HCT116 (cell line): ENCODE measurements at regions not wholly inside any gene's neighbourhood (a gene's known extent, or its start where the extent isn't known, plus 50 kb on each side); places are given as distances from the start of the nearest gene placed in this dataset.

ENCODE experiments used
- ATAC-seq: fragments of 200-7000 bp; cut with Tn5 transposase; 2 replicates; pipeline ENCODE4 v1.9.1; 2020; ENCODE audit warnings: mild to moderate bottlenecking, moderate library complexity
- BruUV-seq: library from RNA; stranded (reverse); fragments of 400-500 nt; replicated peaks from 2 replicates; lab custom pipeline; 2021; lab: Mats Ljungman, UMichigan
- CTCF ChIA-PET: fragments of 300-600 bp; sonication (Branson Sonifier 250); formaldehyde crosslinking; loops from one replicate; lab custom pipeline; 2021; ENCODE audit warnings: antibody characterized with exemption; lab: Charles Lee
- POLR2A ChIA-PET: fragments of 300-600, 350-600 bp; sonication (Branson Sonifier 250); formaldehyde crosslinking; loops from one replicate; lab custom pipeline; 2021; ENCODE audit warnings: antibody characterized with exemption; lab: Charles Lee
- RAD21 ChIA-PET, 2 experiments: fragments of 300-600 bp; sonication (Branson Sonifier 250); formaldehyde crosslinking; loops; one replicate each; lab custom pipeline; 2023; ENCODE audit warnings: low total read pairs in 2 of 2; ENCODE audit not compliant: uncharacterized antibody in 2 of 2, unreplicated experiment in 2 of 2, low non-redundant PET in 1 of 2; lab: Charles Lee
- DNase-seq: peaks from one replicate; pipeline ENCODE4 v3.0.0-alpha.2; 2010; ENCODE audit warnings: low read depth, low spot score
- H2AFZ ChIP-seq: fragments of 200-600 bp; shearing (Covaris generic), sonication (generic); 2 replicates; pipeline ENCODE4 v1.6.1; 2017; ENCODE audit warnings: low read depth, mixed run types, mixed read lengths, antibody characterized with exemption, low read length; ENCODE audit not compliant: poor library complexity, severe bottlenecking
- H3K27ac ChIP-seq: 2 replicates; pipeline ENCODE4 v1.5.1; 2012; ENCODE audit warnings: low read depth, low read length
- H3K27me3 ChIP-seq: fragments of 200-600 bp; sonication (generic); 2 replicates; pipeline ENCODE4 v1.6.1; 2016; ENCODE audit warnings: mixed run types, low read length, mixed read lengths; ENCODE audit not compliant: insufficient read depth
- H3K36me3 ChIP-seq, 2 experiments: fragments of 200-500 bp in 1 of 2; fragments of 200-600 bp in 1 of 2; sonication (Bioruptor generic) in 1 of 2; sonication (generic) in 1 of 2; 2 replicates each; pipeline versions ENCODE4 v1.5.1 to v1.6.1; 2014 to 2016; ENCODE audit warnings: low read length in 2 of 2, inconsistent platforms in 1 of 2, mixed read lengths in 1 of 2, mixed run types in 1 of 2; ENCODE audit not compliant: insufficient read depth in 2 of 2, control insufficient read depth in 1 of 2
- H3K4me1 ChIP-seq, 2 experiments: fragments of 200-600 bp in 1 of 2; sonication (generic) in 1 of 2; 2 replicates each; pipeline versions ENCODE4 v1.5.1 to v1.6.1; 2012 to 2017; ENCODE audit warnings: low read length in 2 of 2, inconsistent platforms in 1 of 2, mild to moderate bottlenecking in 1 of 2, mixed read lengths in 1 of 2, mixed run types in 1 of 2, moderate library complexity in 1 of 2; ENCODE audit not compliant: insufficient read depth in 2 of 2, control insufficient read depth in 1 of 2
- H3K4me2 ChIP-seq: fragments of 200-600 bp; sonication (generic); 2 replicates; pipeline ENCODE4 v1.6.1; 2017; ENCODE audit warnings: mixed run types, low read length, mixed read lengths
- H3K4me3 ChIP-seq, 2 experiments: fragments of 200-600 bp in 1 of 2; sonication (generic) in 1 of 2; replicated peaks in 1 of 2; 2 replicates each; pipeline ENCODE4 v1.5.1; 2011 to 2016; ENCODE audit warnings: low read length in 2 of 2, control low read depth in 1 of 2, low read depth in 1 of 2, mild to moderate bottlenecking in 1 of 2, mixed read lengths in 1 of 2, mixed run types in 1 of 2
- H3K79me2 ChIP-seq: fragments of 200-600 bp; sonication (generic); 2 replicates; pipeline ENCODE4 v1.6.1; 2017; ENCODE audit warnings: mild to moderate bottlenecking, mixed run types, low read length, moderate library complexity, mixed read lengths; ENCODE audit not compliant: insufficient read depth
- H3K9ac ChIP-seq: fragments of 200-600 bp; sonication (generic); 2 replicates; pipeline ENCODE4 v1.6.1; 2016; ENCODE audit warnings: low read length, mixed read lengths
- H3K9me2 ChIP-seq: fragments of 200-600 bp; sonication (generic), shearing (Covaris generic); 2 replicates; pipeline ENCODE4 v1.6.1; 2017; ENCODE audit warnings: mixed run types, mild to moderate bottlenecking, moderate library complexity; ENCODE audit not compliant: insufficient read depth
- H3K9me3 ChIP-seq, 2 experiments: fragments of 200-500 bp in 1 of 2; fragments of 200-600 bp in 1 of 2; sonication (Bioruptor generic) in 1 of 2; sonication (generic) in 1 of 2; 2 replicates each; pipeline ENCODE4 v1.6.1; 2014 to 2017; ENCODE audit warnings: low read length in 2 of 2, mixed read lengths in 2 of 2, inconsistent platforms in 1 of 2, low read depth in 1 of 2, mild to moderate bottlenecking in 1 of 2, mixed run types in 1 of 2, moderate library complexity in 1 of 2; ENCODE audit not compliant: control insufficient read depth in 1 of 2, insufficient read depth in 1 of 2
- H4K20me1 ChIP-seq: fragments of 200-600 bp; sonication (generic), shearing (Covaris generic); 2 replicates; pipeline ENCODE4 v1.6.1; 2017; ENCODE audit warnings: mixed run types, mild to moderate bottlenecking, moderate library complexity; ENCODE audit not compliant: insufficient read depth
- CBX3 ChIP-seq: IDR thresholded peaks from 2 replicates; pipeline ENCODE4 v1.6.1; 2012; ENCODE audit warnings: low read depth
- CTCF ChIP-seq, 3 experiments: fragments of 200-600 bp in 1 of 3; sonication (generic) in 1 of 3; IDR thresholded peaks in 2 of 3; conservative IDR thresholded peaks in 1 of 3; 2 replicates each; pipeline ENCODE4 v1.5.1; 2012 to 2017; ENCODE audit warnings: low read depth in 2 of 3, low read length in 2 of 3, antibody characterized with exemption in 1 of 3, borderline replicate concordance in 1 of 3, control low read depth in 1 of 3, mild to moderate bottlenecking in 1 of 3, mixed read lengths in 1 of 3, mixed run types in 1 of 3, moderate library complexity in 1 of 3; ENCODE audit not compliant: insufficient read depth in 1 of 3
- EGR1 ChIP-seq: IDR thresholded peaks from 2 replicates; pipeline ENCODE4 v1.6.1; 2012; ENCODE audit warnings: low read depth
- ELF1 ChIP-seq: IDR thresholded peaks from 2 replicates; pipeline ENCODE4 v1.6.1; 2012; ENCODE audit warnings: low read depth, borderline replicate concordance
- EZH2 ChIP-seq: fragments of 200-600 bp; sonication (generic); IDR thresholded peaks from 2 replicates; pipeline ENCODE4 v1.6.1; 2017; ENCODE audit warnings: antibody characterized with exemption, mixed run types
- EZH2phosphoT487 ChIP-seq: fragments of 200-600 bp; IDR thresholded peaks from 2 replicates; pipeline ENCODE4 v1.6.1; 2018; ENCODE audit warnings: antibody characterized with exemption, borderline replicate concordance
- FOSL1 ChIP-seq: IDR thresholded peaks from 2 replicates; pipeline ENCODE4 v1.6.1; 2012; ENCODE audit warnings: low read depth
- JUND ChIP-seq: IDR thresholded peaks from 2 replicates; pipeline ENCODE4 v1.6.1; 2012
- MAX ChIP-seq: IDR thresholded peaks from 2 replicates; pipeline ENCODE4 v1.6.1; 2012
- POLR2A ChIP-seq: IDR thresholded peaks from 2 replicates; pipeline ENCODE4 v1.7.0; 2011; ENCODE audit warnings: borderline replicate concordance; ENCODE audit not compliant: insufficient read depth, insufficient read length; ENCODE audit errors: extremely low read depth
- POLR2AphosphoS5 ChIP-seq: IDR thresholded peaks from 2 replicates; pipeline ENCODE4 v1.6.1; 2011; ENCODE audit warnings: mild to moderate bottlenecking, low read depth, low read length, moderate library complexity
- RAD21 ChIP-seq: IDR thresholded peaks from 2 replicates; pipeline ENCODE4 v1.6.1; 2012; ENCODE audit warnings: low read depth, mild to moderate bottlenecking
- SIN3A ChIP-seq: IDR thresholded peaks from 2 replicates; pipeline ENCODE4 v1.6.1; 2012; ENCODE audit warnings: low read depth
- SP1 ChIP-seq: IDR thresholded peaks from 2 replicates; pipeline ENCODE4 v1.6.1; 2012; ENCODE audit warnings: low read depth
- SRF ChIP-seq: IDR thresholded peaks from 2 replicates; pipeline ENCODE4 v1.6.1; 2012; ENCODE audit warnings: low read depth
- TCF7L2 ChIP-seq: IDR thresholded peaks from 2 replicates; pipeline ENCODE4 v1.7.0; 2011; ENCODE audit warnings: borderline replicate concordance, inconsistent platforms; ENCODE audit not compliant: insufficient read depth, insufficient read length; ENCODE audit errors: extremely low read depth
- YY1 ChIP-seq: IDR thresholded peaks from 2 replicates; pipeline ENCODE4 v1.6.1; 2011; ENCODE audit warnings: low read length, low read depth, moderate library complexity, mild to moderate bottlenecking; ENCODE audit not compliant: insufficient replicate concordance; ENCODE audit errors: extremely low read depth
- intact Hi-C: fragments of 100-400 bp; cut with micrococcal nuclease; formaldehyde crosslinking; loops from 2 replicates; pipeline ENCODE4 v1.10.0; 2022
- TF ChIP-seq, protein P1 (sequence below): IDR thresholded peaks from 2 replicates; pipeline ENCODE4 v1.6.1; 2012; ENCODE audit warnings: low read depth
- TF ChIP-seq, protein P2 (sequence below): IDR thresholded peaks from 2 replicates; pipeline ENCODE4 v1.6.1; 2012

DNA sequence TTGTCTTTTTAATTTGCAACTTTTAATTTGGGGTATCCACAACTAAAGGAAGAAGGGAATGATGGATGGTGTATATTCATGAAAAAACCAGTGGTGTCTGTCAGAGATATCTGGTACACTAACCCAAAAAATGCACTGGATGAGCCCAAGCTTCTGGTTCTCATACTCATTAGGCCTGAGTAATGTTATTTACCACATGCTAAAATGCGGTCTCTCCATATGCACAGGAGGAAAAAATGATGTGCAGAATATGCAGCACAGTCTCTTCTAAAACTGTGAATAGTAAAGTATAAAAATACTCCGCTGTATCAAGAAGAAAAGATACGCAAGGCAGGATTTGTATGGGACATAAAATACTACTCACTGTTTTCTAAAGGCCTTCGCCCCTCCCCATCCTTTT is 275.6 kb upstream of the NAV3 start:
- H3K4me3 ChIP-seq, result no peak overlapping the region
- H3K9me2 ChIP-seq, result no peaks in the 10 kb centered on the region
- RAD21 ChIA-PET, result no interaction called here
- DNase-seq, result no peak
- no peaks in the 10 kb centered on the region for H3K4me1 ChIP-seq
- ATAC-seq, result no peak
- H3K27me3 ChIP-seq, result no peaks in the 10 kb centered on the region
- no peaks in the 10 kb centered on the region for H4K20me1 ChIP-seq
- H3K27ac ChIP-seq, result no peak overlapping the region
- no peaks in the 10 kb centered on the region for H3K79me2 ChIP-seq
- no peak overlapping the region for H3K9ac ChIP-seq
- CTCF ChIA-PET, result no interaction called here
- no TSS peak for BruUV-seq
- no peaks in the 10 kb centered on the region for H3K36me3 ChIP-seq
- no peak overlapping the region for H3K4me2 ChIP-seq
- no peaks in the 10 kb centered on the region; a peak in 1 of 4 replicates for H3K9me3 ChIP-seq
- POLR2A ChIA-PET, result no interaction called here
- intact Hi-C loops, result no loop called here
- TF ChIP-seq SIN3A, result no peak
- TF ChIP-seq YY1, result no peak
- no peak for TF ChIP-seq TCF7L2
- TF ChIP-seq JUND, result no peak
- no peak for TF ChIP-seq ELF1
- no peak for TF ChIP-seq EZH2phosphoT487
- no peak for TF ChIP-seq FOSL1
- TF ChIP-seq SRF, result no peak
- no peak for TF ChIP-seq CTCF (IDR thresholded peaks at IDR 0.05 in 2 of 3, conservative IDR thresholded peaks at IDR 0.05 in 1 of 3; ENCODE audit: borderline replicate concordance in 1 of 3, insufficient read depth in 1 of 3, low read depth in 2 of 3, low read length in 2 of 3)
- TF ChIP-seq EGR1, result no peak
- TF ChIP-seq RAD21, result no peak
- TF ChIP-seq, protein P1, sequence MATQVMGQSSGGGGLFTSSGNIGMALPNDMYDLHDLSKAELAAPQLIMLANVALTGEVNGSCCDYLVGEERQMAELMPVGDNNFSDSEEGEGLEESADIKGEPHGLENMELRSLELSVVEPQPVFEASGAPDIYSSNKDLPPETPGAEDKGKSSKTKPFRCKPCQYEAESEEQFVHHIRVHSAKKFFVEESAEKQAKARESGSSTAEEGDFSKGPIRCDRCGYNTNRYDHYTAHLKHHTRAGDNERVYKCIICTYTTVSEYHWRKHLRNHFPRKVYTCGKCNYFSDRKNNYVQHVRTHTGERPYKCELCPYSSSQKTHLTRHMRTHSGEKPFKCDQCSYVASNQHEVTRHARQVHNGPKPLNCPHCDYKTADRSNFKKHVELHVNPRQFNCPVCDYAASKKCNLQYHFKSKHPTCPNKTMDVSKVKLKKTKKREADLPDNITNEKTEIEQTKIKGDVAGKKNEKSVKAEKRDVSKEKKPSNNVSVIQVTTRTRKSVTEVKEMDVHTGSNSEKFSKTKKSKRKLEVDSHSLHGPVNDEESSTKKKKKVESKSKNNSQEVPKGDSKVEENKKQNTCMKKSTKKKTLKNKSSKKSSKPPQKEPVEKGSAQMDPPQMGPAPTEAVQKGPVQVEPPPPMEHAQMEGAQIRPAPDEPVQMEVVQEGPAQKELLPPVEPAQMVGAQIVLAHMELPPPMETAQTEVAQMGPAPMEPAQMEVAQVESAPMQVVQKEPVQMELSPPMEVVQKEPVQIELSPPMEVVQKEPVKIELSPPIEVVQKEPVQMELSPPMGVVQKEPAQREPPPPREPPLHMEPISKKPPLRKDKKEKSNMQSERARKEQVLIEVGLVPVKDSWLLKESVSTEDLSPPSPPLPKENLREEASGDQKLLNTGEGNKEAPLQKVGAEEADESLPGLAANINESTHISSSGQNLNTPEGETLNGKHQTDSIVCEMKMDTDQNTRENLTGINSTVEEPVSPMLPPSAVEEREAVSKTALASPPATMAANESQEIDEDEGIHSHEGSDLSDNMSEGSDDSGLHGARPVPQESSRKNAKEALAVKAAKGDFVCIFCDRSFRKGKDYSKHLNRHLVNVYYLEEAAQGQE, result no peak
- TF ChIP-seq MAX, result no peak
- TF ChIP-seq POLR2AphosphoS5, result no peak
- TF ChIP-seq POLR2A, result no peak
- no peak for TF ChIP-seq CBX3
- TF ChIP-seq, protein P2, sequence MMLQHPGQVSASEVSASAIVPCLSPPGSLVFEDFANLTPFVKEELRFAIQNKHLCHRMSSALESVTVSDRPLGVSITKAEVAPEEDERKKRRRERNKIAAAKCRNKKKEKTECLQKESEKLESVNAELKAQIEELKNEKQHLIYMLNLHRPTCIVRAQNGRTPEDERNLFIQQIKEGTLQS, result no peak
- no peak for TF ChIP-seq EZH2
- no peak for TF ChIP-seq SP1
- TF ChIP-seq, all 23 proteins: peak for 0
- H2AFZ ChIP-seq, result no peak overlapping the region
